Ascending aorta (tissue), 2 donors: ENCODE measurements at regions not wholly inside any gene's neighbourhood (a gene's known extent, or its start where the extent isn't known, plus 50 kb on each side); places are given as distances from the start of the nearest gene placed in this dataset.

Experiments
- DNase-seq, 2 donors: peaks; one replicate each; pipeline ENCODE4 v3.0.0-alpha.2; 2019; ENCODE audit warnings: low spot score in 2 of 2
- H3K27ac ChIP-seq, 2 donors: fragments of 200-600 bp; sonication (generic); one replicate each; pipeline ENCODE4 v1.5.1; 2016 to 2017; ENCODE audit warnings: mild to moderate bottlenecking in 1 of 2
- H3K27me3 ChIP-seq: fragments of 200-600 bp; sonication (generic); one replicate; pipeline ENCODE4 v1.5.1; 2017
- H3K36me3 ChIP-seq, 2 donors: fragments of 200-600 bp; sonication (generic); one replicate each; pipeline ENCODE4 v1.5.1; 2016
- H3K4me1 ChIP-seq, 2 donors: fragments of 200-600 bp; sonication (generic); one replicate each; pipeline ENCODE4 v1.5.1; 2016 to 2017; ENCODE audit warnings: mild to moderate bottlenecking in 1 of 2
- H3K4me3 ChIP-seq, 2 donors: fragments of 200-600 bp; sonication (generic); one replicate each; pipeline ENCODE4 v1.5.1; 2016 to 2017; ENCODE audit warnings: mild to moderate bottlenecking in 1 of 2
- H3K9me3 ChIP-seq, 2 donors: fragments of 200-600 bp; sonication (generic); one replicate each; pipeline ENCODE4 v1.5.1; 2016
- CTCF ChIP-seq, 3 experiments: fragments of 200-600 bp in 2 of 3; fragments of 450-650 bp in 1 of 3; sonication (generic) in 2 of 3; IDR thresholded peaks; one replicate each; pipeline ENCODE4 v1.5.1; 2016 to 2019; ENCODE audit warnings: antibody characterized with exemption in 3 of 3, mild to moderate bottlenecking in 1 of 3, moderate library complexity in 1 of 3
- intact Hi-C: fragments of 100-400 bp; cut with DNase I; formaldehyde crosslinking; loops from one replicate; pipeline ENCODE4 v1.15.1; 2023

- no peak for TF ChIP-seq CTCF (IDR thresholded peaks at IDR 0.05)
- intact Hi-C loops: no loop called here
These were observed 75.3 kb upstream of the COX10 start for GRCh38 chr17:13994050-13994449.

GRCh38 chr17:13995856-13996271, 73.4 kb upstream of the COX10 start:
- H3K4me1 ChIP-seq: no peaks in the 10 kb centered on the region
- no peaks in the 10 kb centered on the region for H3K27me3 ChIP-seq
- H3K4me3 ChIP-seq: no peak overlapping the region
- no peaks in the 10 kb centered on the region for H3K9me3 ChIP-seq
- intact Hi-C loops: no loop called here
- no peak overlapping the region for H3K27ac ChIP-seq
- DNase-seq: no peak
- TF ChIP-seq CTCF (IDR thresholded peaks at IDR 0.05): no peak
- H3K36me3 ChIP-seq: no peaks in the 10 kb centered on the region

More at GRCh38 chr17:13994050-13994449, 75.3 kb upstream of the COX10 start:
- no peak overlapping the region for H3K27ac ChIP-seq
- no peaks in the 10 kb centered on the region for H3K4me1 ChIP-seq
- no peaks in the 10 kb centered on the region for H3K36me3 ChIP-seq
- no peak overlapping the region for H3K4me3 ChIP-seq
- H3K9me3 ChIP-seq: no peaks in the 10 kb centered on the region
- no peak for DNase-seq
- no peaks in the 10 kb centered on the region for H3K27me3 ChIP-seq

- H3K4me3 ChIP-seq: no peak overlapping the region
- intact Hi-C loops: no loop called here
These were observed 73.0 kb upstream of the COX10 start for GRCh38 chr17:13996276-13996675.

GRCh38 chr17:13996748-13997147, 72.6 kb upstream of the COX10 start:
- intact Hi-C loops: no loop called here
- Histone ChIP-seq H3K4me3 (no peak overlapping the region), H3K27me3 (no peaks in the 10 kb centered on the region), H3K27ac (no peak overlapping the region), H3K9me3 (no peaks in the 10 kb centered on the region), H3K4me1 (no peaks in the 10 kb centered on the region), H3K36me3 (no peaks in the 10 kb centered on the region)
- TF ChIP-seq CTCF (IDR thresholded peaks at IDR 0.05): no peak
- no peak for DNase-seq

More at GRCh38 chr17:13996276-13996675, 73.0 kb upstream of the COX10 start:
- H3K27me3 ChIP-seq: no peaks in the 10 kb centered on the region
- no peaks in the 10 kb centered on the region for H3K4me1 ChIP-seq
- DNase-seq: no peak
- H3K36me3 ChIP-seq: no peaks in the 10 kb centered on the region
- H3K9me3 ChIP-seq: no peaks in the 10 kb centered on the region
- TF ChIP-seq CTCF (IDR thresholded peaks at IDR 0.05): no peak
- H3K27ac ChIP-seq: no peak overlapping the region

- H3K36me3 ChIP-seq: no peaks in the 10 kb centered on the region
- no peak overlapping the region for H3K4me3 ChIP-seq
- no peak for TF ChIP-seq CTCF (IDR thresholded peaks at IDR 0.05)
- no peak for DNase-seq
- no peaks in the 10 kb centered on the region for H3K9me3 ChIP-seq
- no peak overlapping the region for H3K27ac ChIP-seq
- intact Hi-C loops: no loop called here
- no peaks in the 10 kb centered on the region for H3K4me1 ChIP-seq
- no peaks in the 10 kb centered on the region for H3K27me3 ChIP-seq
These were observed 64.2 kb upstream of the COX10 start for GRCh38 chr17:14004927-14005620.
